PC-9 (cell line): ENCODE measurements at regions not wholly inside any gene's neighbourhood (a gene's known extent, or its start where the extent isn't known, plus 50 kb on each side); places are given as distances from the start of the nearest gene placed in this dataset.

Experiments
- BruUV-seq: library from RNA; stranded (reverse); fragments of 400-500 nt; replicated peaks from 2 replicates; lab custom pipeline; 2021; lab: Mats Ljungman, UMichigan
- CTCF ChIA-PET: fragments of 300-600 bp; sonication (Branson Sonifier 250); formaldehyde crosslinking; loops from one replicate; lab custom pipeline; 2022; ENCODE audit warnings: antibody characterized with exemption; lab: Charles Lee
- POLR2A ChIA-PET: fragments of 300-600 bp; sonication (Branson Sonifier 250); formaldehyde crosslinking; loops from one replicate; lab custom pipeline; 2022; ENCODE audit warnings: antibody characterized with exemption; ENCODE audit not compliant: unreplicated experiment; lab: Charles Lee
- DNase-seq, 2 experiments: peaks; one replicate each; pipeline versions ENCODE4 v3.0.0 to v3.0.0-alpha.2; 2015 to 2022; ENCODE audit warnings: mixed read lengths in 1 of 2
- H2AFZ ChIP-seq: fragments of 200-600 bp; sonication (generic); 2 replicates; pipeline ENCODE4 v1.8.1; 2017; ENCODE audit warnings: antibody characterized with exemption
- H3F3A ChIP-seq: fragments of 200-600 bp; sonication (generic); 2 replicates; pipeline ENCODE4 v1.8.1; 2017; ENCODE audit warnings: antibody characterized with exemption, mild to moderate bottlenecking, low read depth; ENCODE audit not compliant: insufficient read depth
- H3K27ac ChIP-seq: fragments of 200-600 bp; sonication (generic); 2 replicates; pipeline ENCODE4 v1.6.1; 2016; ENCODE audit warnings: mixed run types
- H3K27me3 ChIP-seq: fragments of 200-600 bp; sonication (generic); 2 replicates; pipeline ENCODE4 v1.6.1; 2016; ENCODE audit warnings: low read depth, mixed run types; ENCODE audit not compliant: insufficient read depth
- H3K36me3 ChIP-seq: fragments of 200-600 bp; sonication (generic); 2 replicates; pipeline ENCODE4 v1.6.1; 2016; ENCODE audit warnings: low read depth, mixed run types
- H3K4me1 ChIP-seq: fragments of 200-600 bp; sonication (generic); replicated peaks from 2 replicates; pipeline ENCODE4 v1.6.1; 2016; ENCODE audit warnings: mixed run types; ENCODE audit not compliant: insufficient read depth
- H3K4me2 ChIP-seq: fragments of 200-600 bp; sonication (generic); 2 replicates; pipeline ENCODE4 v1.6.1; 2017; ENCODE audit warnings: mixed run types
- H3K4me3 ChIP-seq: fragments of 200-600 bp; sonication (generic); 2 replicates; pipeline ENCODE4 v1.6.1; 2016; ENCODE audit warnings: mixed run types
- H3K79me2 ChIP-seq: fragments of 200-600 bp; sonication (generic); 2 replicates; pipeline ENCODE4 v1.6.1; 2017; ENCODE audit warnings: low read depth, mixed run types
- H3K9me2 ChIP-seq: fragments of 200-600 bp; sonication (generic); 2 replicates; pipeline ENCODE4 v1.8.1; 2017; ENCODE audit warnings: mild to moderate bottlenecking; ENCODE audit not compliant: insufficient read depth
- H3K9me3 ChIP-seq: fragments of 200-600 bp; sonication (generic); 2 replicates; pipeline ENCODE4 v1.8.1; 2016; ENCODE audit warnings: low read depth; ENCODE audit not compliant: insufficient read depth
- H4K20me1 ChIP-seq: fragments of 200-600 bp; sonication (generic); 2 replicates; pipeline ENCODE4 v1.8.1; 2017; ENCODE audit not compliant: insufficient read depth
- CTCF ChIP-seq: fragments of 200-600 bp; sonication (generic); conservative IDR thresholded peaks from 2 replicates; pipeline ENCODE4 v1.6.1; 2017; ENCODE audit warnings: mixed run types, antibody characterized with exemption, mild to moderate bottlenecking, moderate library complexity
- EZH2 ChIP-seq: fragments of 200-600 bp; sonication (generic); IDR thresholded peaks from 2 replicates; pipeline ENCODE4 v1.8.0; 2017; ENCODE audit warnings: antibody characterized with exemption, low read depth
- intact Hi-C: fragments of 100-400 bp; cut with micrococcal nuclease; formaldehyde crosslinking; loops from one replicate; pipeline ENCODE4 v1.10.0; 2022; ENCODE audit not compliant: unreplicated experiment

- Histone ChIP-seq H4K20me1 (no peaks in the 10 kb centered on the region), H3K9me2 (no peaks in the 10 kb centered on the region), H3K4me3 (no peak overlapping the region), H3K27ac (no peak overlapping the region), H3K4me2 (no peak overlapping the region), H2AFZ (no peak overlapping the region), H3F3A (no peaks in the 10 kb centered on the region), H3K27me3 (no peaks in the 10 kb centered on the region), H3K9me3 (0 out of 2 replicates have a peak, but pooled peaks cover 5% of the 10 kb centered on the region), H3K36me3 (no peaks in the 10 kb centered on the region), H3K79me2 (no peaks in the 10 kb centered on the region), H3K4me1 (no peaks in the 10 kb centered on the region)
- ChIA-PET POLR2A (no interaction called here), CTCF (no interaction called here)
- no peak for DNase-seq
- no TSS peak for BruUV-seq
- TF ChIP-seq CTCF (no peak), EZH2 (no peak)
- intact Hi-C loops, result no loop called here
Measured at GRCh38 chr6:149179431-149179830, 138.1 kb upstream of the TAB2 start.

- CTCF ChIA-PET, result no interaction called here
- BruUV-seq, result no TSS peak
Measured at GRCh38 chr6:149181304-149181703, 136.2 kb upstream of the TAB2 start.

GRCh38 chr6:149182262-149182661, 135.2 kb upstream of the TAB2 start:
- H3K27ac ChIP-seq, result no peak overlapping the region
- POLR2A ChIA-PET, result no interaction called here
- H3K27me3 ChIP-seq, result no peaks in the 10 kb centered on the region
- no peaks in the 10 kb centered on the region for H3K79me2 ChIP-seq
- TF ChIP-seq CTCF (no peak), EZH2 (no peak)
- no peaks in the 10 kb centered on the region for H4K20me1 ChIP-seq
- no peak overlapping the region for H2AFZ ChIP-seq
- H3K36me3 ChIP-seq, result no peaks in the 10 kb centered on the region
- peaks cover 5% of the 10 kb centered on the region; the same call in 1 of the 2 replicates for H3F3A ChIP-seq
- intact Hi-C loops, result no loop called here
- no peak overlapping the region for H3K4me3 ChIP-seq
- BruUV-seq, result no TSS peak
- DNase-seq, result no peak
- CTCF ChIA-PET, result no interaction called here
- no peaks in the 10 kb centered on the region for H3K4me1 ChIP-seq
- no peaks in the 10 kb centered on the region for H3K9me2 ChIP-seq
- no peak overlapping the region for H3K4me2 ChIP-seq
- no peaks in the 10 kb centered on the region; the same call in 1 of the 2 replicates for H3K9me3 ChIP-seq

More at GRCh38 chr6:149181304-149181703, 136.2 kb upstream of the TAB2 start:
- intact Hi-C loops, result no loop called here
- no peaks in the 10 kb centered on the region for H3K36me3 ChIP-seq
- H3K9me3 ChIP-seq, result 0 out of 2 replicates have a peak, but pooled peaks cover 4% of the 10 kb centered on the region
- no peaks in the 10 kb centered on the region for H3K27me3 ChIP-seq
- no peak overlapping the region for H3K4me3 ChIP-seq
- H3K4me1 ChIP-seq, result no peaks in the 10 kb centered on the region
- no peak for DNase-seq
- H3K79me2 ChIP-seq, result no peaks in the 10 kb centered on the region
- H4K20me1 ChIP-seq, result no peaks in the 10 kb centered on the region
- H3K27ac ChIP-seq, result no peak overlapping the region
- H3K4me2 ChIP-seq, result no peak overlapping the region
- H3K9me2 ChIP-seq, result no peaks in the 10 kb centered on the region
- TF ChIP-seq EZH2, result no peak
- no peak for TF ChIP-seq CTCF
- no peak overlapping the region for H2AFZ ChIP-seq
- POLR2A ChIA-PET, result no interaction called here
- peaks cover 5% of the 10 kb centered on the region; the same call in 1 of the 2 replicates for H3F3A ChIP-seq
